NCI-H1092 treated with DMSO at 0.1 percent for 48 hours (cell line): ENCODE measurements at regions not wholly inside any gene's neighbourhood (a gene's known extent, or its start where the extent isn't known, plus 50 kb on each side); places are given as distances from the start of the nearest gene placed in this dataset.
"Not testable (repeated sequence)": the region's sequence is repeated elsewhere in the genome, so short reads cannot be mapped to it uniquely, and the experiment has no call there.

Experiments
- DNase-seq: peaks from one replicate; lab custom pipeline; 2025; lab: John Stamatoyannopoulos, UW

DNA sequence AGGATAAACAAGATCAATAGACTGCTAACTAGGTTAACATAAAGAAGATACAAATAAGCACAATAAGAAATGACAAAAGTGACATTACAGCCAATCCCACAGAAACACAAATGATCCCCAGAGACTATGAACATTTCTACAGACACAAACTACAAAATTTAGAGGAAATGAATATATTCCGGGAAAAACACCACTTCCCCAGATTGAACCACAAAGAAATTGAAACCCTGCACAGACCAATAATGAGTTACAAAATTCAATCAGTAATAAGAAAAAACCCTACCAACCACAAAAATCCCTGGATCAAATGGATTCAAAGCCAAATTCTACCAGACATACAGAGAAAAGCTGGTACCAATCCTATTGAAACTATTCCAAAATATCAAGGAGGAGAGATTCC is 232.4 kb upstream of the RBMS1 start:
- DNase-seq, result no peak

DNA sequence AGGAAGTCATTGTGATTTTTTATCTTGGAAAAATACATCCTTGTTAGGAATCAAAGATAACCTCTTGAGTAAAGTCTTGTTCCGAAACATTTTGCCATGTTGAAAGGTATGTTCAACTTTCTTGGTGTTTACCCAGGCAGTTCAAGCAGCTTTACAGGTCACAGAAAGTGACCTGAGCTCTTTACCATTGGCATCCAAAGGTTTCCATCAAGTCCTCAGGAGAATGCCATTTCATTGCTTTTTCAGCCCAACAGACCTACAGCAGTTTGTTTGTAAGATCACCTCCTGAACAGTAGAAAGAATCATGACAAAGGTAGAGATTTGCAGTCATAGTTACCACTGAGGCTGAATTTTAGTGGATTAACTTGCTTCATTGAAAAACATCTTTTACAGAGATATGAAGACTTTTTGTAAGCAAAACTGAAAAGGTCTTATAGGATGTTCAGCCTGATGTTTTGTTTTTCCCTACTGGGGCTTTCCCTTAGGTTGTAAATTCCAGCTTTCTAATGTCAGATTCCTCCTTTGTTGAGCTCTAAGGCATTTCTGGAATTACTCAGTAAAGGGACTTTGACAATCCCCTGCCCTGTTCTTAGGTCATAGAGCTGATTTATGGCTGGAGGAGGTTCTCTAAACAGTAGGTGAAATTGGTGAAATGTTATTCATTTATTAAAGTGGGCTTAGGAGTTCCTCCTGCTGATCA is 236.8 kb upstream of the RBMS1 start:
- DNase-seq, result no peak

DNA sequence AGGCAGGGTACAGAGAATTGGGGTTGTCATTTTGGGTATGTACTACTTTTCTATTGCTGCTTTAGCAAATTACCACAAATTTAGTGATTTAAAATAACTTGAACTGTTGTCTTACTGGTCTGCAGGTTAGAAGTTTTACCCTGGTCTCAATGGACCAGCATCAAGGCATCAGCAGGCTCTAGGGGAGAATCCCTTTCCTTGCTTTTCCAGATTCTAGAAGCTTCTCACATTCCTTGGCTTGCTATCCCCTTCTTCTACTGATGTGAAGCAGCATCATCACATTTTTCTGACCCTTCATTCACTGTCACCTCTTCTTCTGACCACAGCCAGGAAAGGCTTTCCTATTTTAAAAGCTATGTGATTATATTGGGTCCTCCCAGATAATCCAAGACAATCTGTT is 237.8 kb upstream of the RBMS1 start:
- no peak for DNase-seq

DNA sequence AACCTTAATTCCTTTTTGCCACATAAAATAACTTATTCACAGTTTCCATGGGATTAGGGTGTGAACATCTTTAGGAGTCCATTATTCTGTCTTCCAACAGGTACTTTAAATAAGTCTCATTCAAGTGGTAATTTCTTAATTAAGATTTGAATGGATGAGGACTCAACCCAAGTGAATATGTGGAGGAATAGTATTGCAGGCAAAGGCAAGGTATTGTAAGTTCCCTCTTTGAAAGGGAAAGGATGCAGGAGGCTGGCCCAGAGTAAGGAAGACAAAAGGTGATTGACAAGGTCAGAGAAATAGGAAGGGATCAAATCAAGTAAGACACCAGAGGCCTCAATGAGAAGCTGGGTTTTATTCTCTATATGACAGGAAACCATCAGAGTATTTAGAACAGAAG is 238.2 kb upstream of the RBMS1 start:
- no peak for DNase-seq

DNA sequence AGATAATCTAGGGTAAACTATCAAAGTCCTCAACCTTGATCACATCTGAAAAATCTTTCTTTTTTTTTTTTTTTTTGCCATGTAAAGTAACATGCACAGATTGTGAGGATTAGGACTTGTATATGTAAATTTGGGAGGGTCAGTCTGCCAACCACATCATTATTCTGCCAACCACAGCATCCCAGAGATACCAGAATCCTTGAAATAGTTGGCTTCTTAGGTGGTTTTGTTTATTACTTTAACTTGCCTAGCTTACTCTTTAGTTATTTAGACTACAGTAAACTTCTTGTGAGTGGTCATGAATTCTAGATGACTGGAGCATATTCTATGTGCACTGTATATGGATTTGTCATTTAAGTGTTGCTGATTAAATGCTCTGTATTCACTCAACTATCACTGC is 242.1 kb upstream of the RBMS1 start:
- no peak for DNase-seq

DNA sequence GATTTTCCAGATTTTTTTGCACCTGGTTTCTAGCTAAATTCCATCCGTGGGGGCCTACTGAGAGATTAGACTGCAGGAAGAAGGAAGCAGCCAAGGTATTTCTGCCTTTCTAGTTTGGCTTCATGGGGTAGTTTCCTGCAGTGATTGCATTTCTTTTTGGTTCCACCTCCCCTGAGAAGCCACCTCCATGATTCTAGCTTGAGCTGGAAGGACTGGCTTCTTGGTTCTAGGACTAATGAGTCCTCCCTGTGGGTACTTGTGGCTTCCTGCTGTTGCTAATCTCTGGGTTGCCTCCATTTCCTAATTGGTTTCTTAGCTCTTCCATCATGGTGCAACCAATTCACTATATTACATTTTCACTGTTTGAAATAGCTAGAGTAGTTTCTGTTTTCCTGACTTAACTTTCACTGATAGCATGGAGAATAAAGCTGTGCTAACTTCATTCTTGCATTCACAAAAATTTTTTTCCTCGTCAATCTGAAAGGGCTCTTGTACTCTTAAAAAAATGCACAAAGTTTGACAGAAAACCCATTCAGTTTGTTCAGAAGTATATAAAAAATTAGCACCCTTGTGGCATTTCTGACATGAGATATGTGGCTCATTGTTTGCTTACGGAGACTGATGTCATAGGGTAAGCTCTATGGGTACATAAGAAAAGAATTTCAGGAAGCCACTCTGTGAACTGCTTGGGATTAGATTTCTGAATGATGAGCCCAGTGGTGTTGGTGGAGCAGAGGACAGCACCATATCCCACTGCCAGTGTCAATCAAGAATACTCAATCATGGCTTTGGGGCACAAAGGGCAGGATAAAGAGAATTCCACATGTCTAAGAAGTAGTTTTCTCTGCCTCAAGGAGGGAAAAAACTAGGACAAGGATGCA is 242.8 kb upstream of the RBMS1 start:
- DNase-seq, result no peak

DNA sequence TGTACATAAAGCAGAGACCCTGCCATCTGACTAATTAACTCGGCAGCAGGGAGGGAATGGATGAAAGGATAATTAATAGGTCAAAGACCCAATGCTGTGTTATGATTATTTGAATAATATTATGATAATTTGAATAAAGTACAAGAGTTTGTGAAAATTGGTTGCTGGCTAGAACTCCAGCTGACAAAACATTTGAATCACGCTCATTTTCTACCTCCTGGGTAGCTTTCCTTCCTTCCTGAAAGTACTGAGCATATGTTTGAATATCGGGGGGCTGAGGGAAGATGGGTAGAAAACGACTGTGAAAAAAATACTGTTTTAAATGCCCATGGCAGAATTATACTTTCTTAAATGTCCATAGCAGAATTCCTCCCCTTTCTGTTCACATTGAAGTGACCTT is 243.6 kb upstream of the RBMS1 start:
- DNase-seq, result no peak

DNA sequence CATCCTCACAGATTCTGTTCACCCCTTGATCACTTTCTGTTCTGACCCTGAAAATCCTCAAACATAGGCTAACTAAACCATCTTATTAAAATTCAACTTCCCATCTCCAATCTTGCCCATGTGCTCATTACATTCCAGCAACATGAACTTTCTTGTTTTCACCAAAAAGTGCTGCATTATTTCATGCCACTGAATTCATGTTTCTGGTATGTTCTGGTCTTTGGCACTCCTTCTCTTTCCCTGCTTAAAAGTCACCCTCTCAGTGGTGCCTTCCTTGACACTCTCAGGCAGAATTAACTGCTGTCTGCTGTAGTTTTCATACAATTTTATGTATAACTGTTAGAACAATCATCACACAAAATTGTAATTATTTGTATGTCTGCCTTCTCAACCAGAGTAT is 247.7 kb upstream of the RBMS1 start:
- no peak for DNase-seq

DNA sequence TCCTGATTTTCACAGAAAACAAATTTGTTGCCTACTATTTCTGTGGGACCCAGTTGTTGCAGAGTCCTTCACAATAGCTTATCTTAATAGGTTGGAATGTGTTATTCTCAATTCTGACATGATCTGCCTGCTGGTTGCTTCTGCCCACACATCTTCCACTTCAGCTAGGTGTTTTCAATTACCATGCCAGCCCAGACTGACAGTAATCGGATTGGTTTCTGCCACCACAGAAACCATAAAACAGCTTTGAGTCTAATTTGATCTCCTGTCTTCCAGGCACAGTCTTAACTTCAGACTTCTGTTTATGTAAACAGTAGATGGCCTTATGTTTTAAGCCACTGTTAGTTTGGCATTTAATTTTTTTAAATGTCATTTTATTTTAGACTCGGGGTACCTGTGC is 248.2 kb upstream of the RBMS1 start:
- no peak for DNase-seq

DNA sequence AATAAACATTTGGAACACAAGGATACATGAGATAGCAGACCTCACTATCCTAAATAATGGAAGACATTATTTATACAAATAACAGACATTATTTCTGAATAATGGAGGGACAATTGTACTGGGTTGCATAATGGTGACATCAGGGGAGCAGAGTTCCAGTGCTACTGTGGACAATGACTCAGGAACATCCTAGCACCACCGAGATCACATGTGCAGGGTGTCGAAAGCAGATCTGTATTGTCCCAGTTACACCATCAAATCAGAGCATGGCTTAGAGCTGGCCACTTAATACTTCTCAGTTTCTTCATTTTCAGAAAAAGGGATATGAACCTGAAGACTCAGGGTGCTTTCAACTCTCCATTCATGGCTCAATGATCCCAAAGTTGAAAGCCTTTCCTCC is 249.1 kb upstream of the RBMS1 start:
- no peak for DNase-seq

DNA sequence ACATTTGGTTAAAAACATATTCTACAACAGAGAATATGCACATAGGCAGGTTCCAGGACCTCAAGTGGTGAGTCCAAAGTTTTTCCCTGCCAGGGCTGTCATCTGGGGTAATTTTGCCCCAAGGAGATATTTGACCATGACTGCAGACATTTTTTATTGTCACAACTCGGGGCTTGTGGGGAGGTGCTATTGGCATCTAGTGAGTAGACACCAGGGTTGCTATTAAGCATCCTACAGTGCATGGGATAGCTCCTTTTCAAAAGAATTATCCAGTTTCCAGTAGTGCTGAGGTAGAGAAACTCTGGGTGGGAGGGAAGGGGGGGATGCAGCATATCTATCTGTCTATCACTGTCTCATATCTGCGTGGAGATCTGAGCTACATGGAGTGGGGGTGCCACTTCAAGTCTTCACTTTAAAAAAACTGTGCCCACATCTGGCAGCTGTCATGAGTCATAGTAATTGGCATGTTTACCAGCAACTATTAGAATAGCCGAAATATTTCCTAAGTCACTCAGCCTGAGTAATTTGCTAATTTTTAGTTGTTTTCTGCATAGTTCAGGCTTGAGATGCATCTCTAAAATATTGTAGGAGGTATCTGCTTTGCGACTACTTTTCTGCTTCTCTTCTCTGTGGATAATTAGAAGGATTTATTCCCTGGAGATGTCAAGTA is 254.0 kb upstream of the RBMS1 start:
- no peak for DNase-seq

DNA sequence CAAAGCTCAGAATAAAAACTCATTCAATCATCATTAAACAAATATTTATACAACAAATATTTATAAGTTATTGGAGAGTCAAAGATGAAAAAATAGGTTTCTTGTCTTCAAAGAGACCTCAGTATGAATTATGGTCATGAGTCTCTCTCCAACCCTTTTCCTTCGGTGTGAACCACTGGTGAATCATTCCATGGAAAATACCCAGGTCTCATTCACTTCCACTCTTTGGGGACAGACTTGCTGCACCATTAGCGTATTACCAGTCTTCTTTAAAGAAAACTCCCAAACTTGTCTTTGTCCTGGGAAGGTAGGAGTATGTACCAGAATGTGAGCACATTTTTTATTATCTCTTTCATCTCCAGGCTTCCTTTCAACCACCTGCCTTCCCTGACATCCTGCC is 257.4 kb upstream of the RBMS1 start:
- DNase-seq, result no peak

DNA sequence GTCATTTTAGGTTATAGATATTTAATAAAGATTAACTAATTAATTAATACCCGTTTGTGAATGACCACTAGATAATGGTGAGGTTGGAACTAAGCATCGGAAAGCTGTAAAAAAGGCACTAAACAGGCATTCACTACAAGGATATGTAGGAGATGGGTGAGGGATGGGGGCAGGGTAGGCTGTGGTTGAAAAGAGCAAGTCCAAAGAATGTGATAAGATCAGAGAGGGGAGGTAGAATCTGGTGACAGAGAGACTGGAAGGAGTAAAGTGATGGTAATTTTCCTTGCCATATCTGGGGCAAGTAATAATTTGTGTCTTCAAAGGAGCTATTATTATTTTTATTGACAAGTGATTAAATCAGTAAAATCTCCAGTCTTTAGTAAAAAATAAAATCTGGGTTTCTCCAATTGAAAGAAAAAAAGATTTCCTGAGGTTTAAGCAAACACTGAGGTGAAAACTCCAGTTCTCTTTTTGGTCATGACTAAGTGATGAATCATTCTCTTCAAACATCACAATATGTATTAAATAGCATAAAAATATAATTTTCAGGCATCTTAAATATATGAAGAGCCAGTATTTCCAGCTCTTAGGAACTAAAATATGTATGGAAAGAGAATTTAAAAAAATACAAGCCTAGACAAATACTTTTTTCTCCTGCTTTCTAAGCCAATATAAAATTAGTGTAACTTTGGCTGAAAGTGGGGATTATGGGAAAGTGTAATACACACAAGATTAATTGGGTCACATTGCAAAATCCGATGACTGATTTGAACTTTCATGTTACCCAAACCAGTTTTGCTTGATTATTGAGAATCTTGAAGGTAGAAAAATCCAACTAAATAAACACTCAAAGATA is 259.1 kb upstream of the RBMS1 start:
- no peak for DNase-seq

DNA sequence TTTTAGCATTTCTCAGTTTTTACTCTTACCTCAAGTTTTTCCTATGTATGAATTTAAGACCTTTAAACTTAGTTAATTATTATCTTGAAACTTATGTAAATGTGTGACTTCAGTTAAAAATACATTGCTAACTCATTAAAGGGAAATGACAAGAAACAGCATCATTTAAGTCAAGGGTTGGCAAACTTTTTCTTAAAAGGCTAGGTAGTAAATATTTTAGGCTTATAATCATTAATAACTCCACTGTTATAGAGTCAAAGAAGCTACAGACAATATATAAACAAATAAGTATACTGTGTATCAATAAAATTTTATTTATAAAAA is 259.7 kb upstream of the RBMS1 start:
- no peak for DNase-seq

DNA sequence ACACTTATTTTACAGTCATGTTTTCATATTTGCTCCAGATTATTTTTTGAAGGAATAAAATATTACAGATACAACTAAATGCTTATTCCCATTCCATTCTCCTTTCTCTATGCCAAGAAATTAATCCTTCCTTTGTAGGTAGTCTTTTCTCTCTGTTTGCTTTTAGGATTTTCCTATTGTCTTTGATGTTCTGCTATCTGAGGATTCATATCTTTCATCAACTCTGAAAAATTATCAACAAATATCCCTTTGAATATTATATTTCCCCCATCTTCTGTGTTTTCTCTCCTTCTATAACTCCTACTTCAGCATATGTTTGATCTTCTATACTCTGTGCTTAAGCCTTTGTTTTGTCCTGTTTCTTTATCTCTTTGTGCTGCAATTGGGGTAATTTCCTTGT is 260.4 kb upstream of the RBMS1 start:
- no peak for DNase-seq

DNA sequence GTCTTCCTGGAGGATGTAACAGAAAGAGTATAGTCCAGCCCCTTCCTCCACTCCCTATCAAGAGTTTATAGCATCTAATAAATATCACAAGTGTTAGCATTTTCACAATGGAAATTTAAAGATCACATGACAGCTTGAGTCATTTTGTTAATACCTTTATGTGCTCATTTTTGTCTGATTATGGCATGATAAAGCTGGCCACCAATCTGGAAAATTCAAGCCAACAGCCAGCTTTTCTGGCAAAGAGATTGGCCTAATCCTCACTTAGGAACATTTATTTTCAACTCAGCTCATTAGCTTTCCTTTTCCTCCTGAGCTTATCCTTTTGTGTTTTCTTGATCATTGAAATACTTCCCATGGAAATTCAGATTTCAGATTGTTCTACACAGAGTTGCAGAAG is 262.9 kb upstream of the RBMS1 start:
- DNase-seq, result no peak

DNA sequence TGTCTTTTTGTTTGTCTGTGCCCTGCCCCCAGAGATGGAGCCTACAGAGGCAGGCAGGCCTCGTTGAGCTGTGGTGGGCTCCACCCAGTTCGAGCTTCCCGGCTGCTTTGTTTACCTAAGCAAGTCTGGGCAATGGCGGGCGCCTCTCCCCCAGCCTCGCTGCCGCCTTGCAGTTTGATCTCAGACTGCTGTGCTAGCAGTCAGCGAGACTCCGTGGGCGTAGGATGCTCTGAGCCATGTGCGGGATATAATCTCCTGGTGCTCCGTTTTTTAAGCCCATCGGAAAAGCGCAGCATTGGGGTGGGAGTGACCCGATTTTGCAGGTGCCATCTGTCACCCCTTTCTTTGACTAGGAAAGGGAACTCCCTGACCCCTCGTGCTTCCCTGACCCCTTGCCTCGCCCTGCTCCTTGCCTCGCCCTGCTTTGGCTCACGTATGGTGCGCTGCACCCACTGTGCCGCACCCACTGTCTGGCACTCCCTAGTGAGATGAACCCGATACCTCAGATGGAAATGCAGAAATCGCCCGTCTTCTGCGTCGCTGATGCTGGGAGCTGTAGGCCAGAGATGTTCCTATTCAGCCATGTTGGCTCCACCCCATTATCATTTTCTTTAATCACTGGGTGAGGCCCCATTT is 269.0 kb upstream of the RBMS1 start:
- not testable (repeated sequence) for DNase-seq

DNA sequence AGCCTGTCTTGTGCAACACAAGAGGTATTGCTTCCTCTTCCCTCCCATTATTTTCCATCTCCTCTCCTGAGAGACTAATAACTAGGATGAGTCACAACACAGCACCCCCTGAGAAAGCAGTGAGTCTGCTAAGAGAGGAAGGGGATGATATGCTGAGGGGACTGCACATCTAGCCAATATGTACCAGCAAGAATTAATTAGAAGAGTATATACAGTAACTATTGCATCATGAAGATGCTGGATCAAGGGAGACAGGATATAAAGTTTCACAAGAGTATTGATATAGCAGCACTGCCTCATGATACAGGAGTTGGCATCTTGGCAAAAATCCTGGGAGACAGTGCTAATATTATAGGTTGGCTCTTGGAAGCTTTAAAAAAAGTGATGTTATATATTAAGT is 289.9 kb upstream of the RBMS1 start:
- DNase-seq, result no peak

DNA sequence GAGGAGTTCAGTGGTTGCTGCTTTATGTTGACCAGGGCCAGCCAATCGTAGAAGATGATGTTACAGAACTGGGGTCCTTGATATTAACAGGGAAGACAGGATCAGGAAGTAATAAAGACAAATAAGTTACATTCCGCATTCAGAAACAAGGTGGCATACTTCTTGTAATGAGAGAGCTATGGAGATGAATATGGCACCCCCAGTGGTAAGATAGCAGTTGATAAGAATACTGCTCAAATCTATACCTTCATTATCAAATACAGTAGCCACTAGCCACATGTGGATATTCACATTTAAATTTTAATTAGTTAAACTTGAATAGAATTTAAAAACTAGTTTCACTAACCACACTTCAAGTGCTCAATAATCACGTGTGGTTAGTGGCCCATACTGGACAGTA is 290.4 kb upstream of the RBMS1 start:
- DNase-seq, result no peak

DNA sequence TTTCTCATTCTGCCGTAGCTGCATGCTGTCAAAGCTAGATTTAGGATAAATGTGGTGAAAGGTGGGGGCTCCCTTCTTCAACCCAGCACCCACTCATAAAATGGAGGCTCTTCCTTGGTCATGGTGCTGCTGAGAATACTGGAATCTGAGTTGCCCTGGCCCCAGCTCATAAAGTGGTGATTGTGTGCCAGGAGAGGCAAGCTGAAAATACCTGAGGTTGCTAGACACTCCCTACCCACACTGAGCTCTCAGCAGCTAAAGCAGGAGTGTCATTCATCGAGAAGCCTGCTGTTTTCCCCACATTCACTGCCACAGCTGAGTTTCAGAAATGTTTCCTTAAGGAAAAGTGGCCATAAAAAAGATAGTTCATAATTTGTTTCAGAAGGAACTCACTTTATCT is 297.1 kb upstream of the RBMS1 start:
- no peak for DNase-seq

DNA sequence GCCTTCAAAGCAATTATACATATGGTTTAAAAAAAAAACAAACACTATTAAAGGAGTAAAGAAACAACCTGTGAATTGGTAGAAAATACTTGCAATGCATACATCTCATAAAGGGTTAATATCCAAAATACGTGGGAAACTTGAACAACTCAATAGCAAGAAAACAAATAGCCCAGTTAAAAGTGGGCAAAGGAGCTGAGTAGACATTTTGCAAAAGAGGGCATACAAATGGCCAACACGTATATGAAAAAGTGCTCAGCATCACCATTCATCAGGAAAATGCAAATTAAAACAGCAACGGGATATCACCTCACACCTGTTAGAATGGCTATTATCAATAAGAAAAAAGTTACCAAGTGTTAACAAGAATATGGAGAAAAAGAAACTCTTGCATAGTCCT is 298.3 kb upstream of the RBMS1 start:
- no peak for DNase-seq

DNA sequence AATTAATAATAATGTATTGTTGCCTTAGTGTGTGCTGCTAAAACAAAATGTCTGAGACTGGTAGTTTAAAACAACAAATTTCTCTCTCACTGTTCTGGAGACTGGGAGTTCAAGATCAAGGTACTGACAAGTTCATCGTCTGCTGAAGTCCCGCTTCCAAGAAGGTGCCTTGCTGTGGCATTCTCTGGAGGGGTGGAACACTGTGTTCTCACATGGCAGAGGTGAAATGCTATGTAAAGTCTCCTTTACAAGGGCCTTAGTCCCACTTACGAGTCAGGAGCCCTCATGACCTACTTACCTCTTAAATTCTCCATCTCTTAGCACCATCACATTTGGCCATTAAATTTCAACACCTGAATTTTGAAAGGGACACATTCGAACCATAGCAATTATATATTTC is 299.2 kb upstream of the RBMS1 start:
- DNase-seq, result no peak
